Mucosa of descending colon (tissue), 3 donors: ENCODE measurements at regions not wholly inside any gene's neighbourhood (a gene's known extent, or its start where the extent isn't known, plus 50 kb on each side); places are given as distances from the start of the nearest gene placed in this dataset.

Source experiments
- ATAC-seq: fragments of 200-7000 bp; cut with Tn5 transposase; one replicate; pipeline ENCODE4 v1.9.1; 2020; ENCODE audit warnings: mild to moderate bottlenecking, moderate library complexity
- DNase-seq, 3 donors: peaks; one replicate each; pipeline ENCODE4 v3.0.0-alpha.2; 2020
- H3K36me3 ChIP-seq: fragments of 200-600 bp; one replicate; pipeline ENCODE4 v1.8.0; 2021; ENCODE audit warnings: low read depth, mild to moderate bottlenecking
- H3K4me1 ChIP-seq: fragments of 200-600 bp; one replicate; pipeline ENCODE4 v1.8.0; 2021; ENCODE audit warnings: low read depth, mild to moderate bottlenecking
- H3K4me3 ChIP-seq: fragments of 200-600 bp; one replicate; pipeline ENCODE4 v1.8.0; 2021; ENCODE audit warnings: mild to moderate bottlenecking
- H3K9me3 ChIP-seq: fragments of 200-600 bp; one replicate; pipeline ENCODE4 v1.8.0; 2021; ENCODE audit warnings: mild to moderate bottlenecking
- intact Hi-C, 2 donors: fragments of 100-400 bp; cut with DNase I in 1 of 2; cut with micrococcal nuclease in 1 of 2; formaldehyde crosslinking; loops; one replicate each; pipeline versions ENCODE4 v1.11.0 to v1.11.1; 2022; cut with DNase I, micrococcal nuclease
- TF ChIP-seq, protein P1 (sequence below): fragments of 200-600 bp; IDR thresholded peaks from one replicate; pipeline ENCODE4 v1.8.0; 2022; ENCODE audit warnings: antibody characterized with exemption, mild to moderate bottlenecking
- donor health status: DM: no; HTN: no; CAD: no; lungs with moderate emphysema.
- donor health status: DM: no; HTN: no; CAD: no.
- donor health status: DM: no; HTN: yes; CAD: no.

DNA sequence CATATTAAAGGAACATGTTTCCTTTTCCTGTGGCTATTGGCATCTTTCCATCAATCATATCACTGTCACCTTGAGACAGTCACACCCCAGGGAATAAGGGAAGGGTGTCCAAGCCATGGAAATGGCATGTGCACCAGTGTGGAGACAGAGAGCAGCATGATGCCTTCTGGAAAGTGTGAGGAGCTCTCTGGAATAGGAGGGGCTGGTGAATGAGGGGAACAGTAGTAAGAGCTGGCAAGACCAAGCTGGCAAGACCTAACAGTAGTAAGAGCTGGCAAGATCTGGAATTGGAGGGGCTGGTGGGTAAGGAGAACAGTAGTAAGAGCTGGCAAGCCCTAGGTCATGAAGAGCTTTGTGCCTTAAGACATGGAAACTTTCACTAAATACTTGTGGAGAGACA, 186.7 kb downstream of the C1orf94 start:
- no peak overlapping the region for H3K4me3 ChIP-seq
- no peak for ATAC-seq
- H3K4me1 ChIP-seq: no peaks in the 10 kb centered on the region
- no peak for DNase-seq
- no peaks in the 10 kb centered on the region for H3K36me3 ChIP-seq
- H3K9me3 ChIP-seq: no peaks in the 10 kb centered on the region
- TF ChIP-seq, protein P1, sequence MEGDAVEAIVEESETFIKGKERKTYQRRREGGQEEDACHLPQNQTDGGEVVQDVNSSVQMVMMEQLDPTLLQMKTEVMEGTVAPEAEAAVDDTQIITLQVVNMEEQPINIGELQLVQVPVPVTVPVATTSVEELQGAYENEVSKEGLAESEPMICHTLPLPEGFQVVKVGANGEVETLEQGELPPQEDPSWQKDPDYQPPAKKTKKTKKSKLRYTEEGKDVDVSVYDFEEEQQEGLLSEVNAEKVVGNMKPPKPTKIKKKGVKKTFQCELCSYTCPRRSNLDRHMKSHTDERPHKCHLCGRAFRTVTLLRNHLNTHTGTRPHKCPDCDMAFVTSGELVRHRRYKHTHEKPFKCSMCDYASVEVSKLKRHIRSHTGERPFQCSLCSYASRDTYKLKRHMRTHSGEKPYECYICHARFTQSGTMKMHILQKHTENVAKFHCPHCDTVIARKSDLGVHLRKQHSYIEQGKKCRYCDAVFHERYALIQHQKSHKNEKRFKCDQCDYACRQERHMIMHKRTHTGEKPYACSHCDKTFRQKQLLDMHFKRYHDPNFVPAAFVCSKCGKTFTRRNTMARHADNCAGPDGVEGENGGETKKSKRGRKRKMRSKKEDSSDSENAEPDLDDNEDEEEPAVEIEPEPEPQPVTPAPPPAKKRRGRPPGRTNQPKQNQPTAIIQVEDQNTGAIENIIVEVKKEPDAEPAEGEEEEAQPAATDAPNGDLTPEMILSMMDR: no peak
- intact Hi-C loops: no loop called here

DNA sequence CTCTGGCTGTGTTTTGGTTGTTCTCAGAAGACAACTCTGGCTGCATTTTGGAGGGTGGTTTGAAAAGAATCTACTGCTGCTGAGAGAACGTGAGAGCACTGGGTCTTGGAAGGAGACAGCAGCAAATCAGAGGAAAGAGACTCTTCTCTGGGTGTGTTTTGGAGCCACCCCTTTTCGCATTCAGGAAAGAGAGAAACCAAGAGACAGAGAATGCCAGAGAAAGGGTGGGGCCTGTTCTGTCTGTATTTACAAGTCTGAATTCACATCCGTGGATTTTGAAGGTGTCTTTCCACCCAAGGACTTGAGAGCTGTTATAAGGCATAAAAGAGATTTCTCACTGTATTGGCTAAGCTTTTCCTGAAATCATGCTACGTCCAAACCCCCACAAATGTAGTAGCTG, 187.2 kb downstream of the C1orf94 start:
- Histone ChIP-seq H3K36me3 (no peaks in the 10 kb centered on the region), H3K9me3 (no peaks in the 10 kb centered on the region), H3K4me1 (no peaks in the 10 kb centered on the region), H3K4me3 (no peak overlapping the region)
- no peak for DNase-seq
- no peak for ATAC-seq
- intact Hi-C loops: no loop called here
- TF ChIP-seq, protein P1: no peak

DNA sequence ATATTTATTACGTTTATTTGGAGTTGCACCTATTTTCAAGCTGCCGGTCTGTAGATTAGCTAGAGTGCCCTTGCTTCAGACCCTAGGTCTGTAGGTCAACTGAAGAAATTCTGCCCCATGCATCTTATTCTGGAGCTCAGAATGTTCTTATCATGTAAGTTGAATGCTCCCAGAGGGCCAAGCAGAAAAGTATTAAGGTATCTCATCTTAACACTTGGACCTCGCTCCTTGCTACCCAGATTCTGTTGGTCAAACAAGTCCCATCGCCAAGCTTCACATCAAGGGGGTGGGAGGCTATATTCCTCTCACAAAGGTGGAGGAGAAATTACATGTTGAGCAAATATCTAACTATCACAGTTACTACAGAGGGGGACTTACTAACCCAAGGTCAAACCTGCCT, 187.7 kb downstream of the C1orf94 start:
- H3K4me3 ChIP-seq: no peak overlapping the region
- no peaks in the 10 kb centered on the region for H3K9me3 ChIP-seq
- H3K36me3 ChIP-seq: no peaks in the 10 kb centered on the region
- H3K4me1 ChIP-seq: no peaks in the 10 kb centered on the region
- intact Hi-C loops: no loop called here
- ATAC-seq (no peak), DNase-seq (no peak)
- TF ChIP-seq, protein P1: no peak

DNA sequence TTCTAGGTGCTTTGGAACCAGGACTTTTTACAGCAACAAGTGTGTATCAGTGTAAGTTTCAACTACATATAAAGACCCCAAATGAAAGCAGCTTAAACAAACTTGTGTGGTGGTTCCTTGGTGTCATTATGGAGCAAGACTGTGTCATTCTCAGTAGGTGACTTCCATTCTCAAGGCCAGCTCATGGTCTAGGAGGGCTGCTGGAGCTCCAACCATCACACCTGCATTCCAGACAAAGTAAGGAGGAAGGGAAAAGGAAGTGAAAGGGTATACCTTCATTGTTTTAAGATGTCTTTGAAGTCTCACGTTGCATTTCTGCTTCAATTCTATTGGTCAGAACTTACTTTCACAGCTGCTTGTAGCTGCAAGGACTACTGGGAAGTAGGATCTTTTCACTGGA, 188.6 kb downstream of the C1orf94 start:
- Histone ChIP-seq H3K4me3 (no peak overlapping the region), H3K4me1 (no peaks in the 10 kb centered on the region), H3K36me3 (no peaks in the 10 kb centered on the region), H3K9me3 (no peaks in the 10 kb centered on the region)
- intact Hi-C loops: no loop called here
- TF ChIP-seq, protein P1: no peak
- ATAC-seq: no peak
- DNase-seq: no peak

DNA sequence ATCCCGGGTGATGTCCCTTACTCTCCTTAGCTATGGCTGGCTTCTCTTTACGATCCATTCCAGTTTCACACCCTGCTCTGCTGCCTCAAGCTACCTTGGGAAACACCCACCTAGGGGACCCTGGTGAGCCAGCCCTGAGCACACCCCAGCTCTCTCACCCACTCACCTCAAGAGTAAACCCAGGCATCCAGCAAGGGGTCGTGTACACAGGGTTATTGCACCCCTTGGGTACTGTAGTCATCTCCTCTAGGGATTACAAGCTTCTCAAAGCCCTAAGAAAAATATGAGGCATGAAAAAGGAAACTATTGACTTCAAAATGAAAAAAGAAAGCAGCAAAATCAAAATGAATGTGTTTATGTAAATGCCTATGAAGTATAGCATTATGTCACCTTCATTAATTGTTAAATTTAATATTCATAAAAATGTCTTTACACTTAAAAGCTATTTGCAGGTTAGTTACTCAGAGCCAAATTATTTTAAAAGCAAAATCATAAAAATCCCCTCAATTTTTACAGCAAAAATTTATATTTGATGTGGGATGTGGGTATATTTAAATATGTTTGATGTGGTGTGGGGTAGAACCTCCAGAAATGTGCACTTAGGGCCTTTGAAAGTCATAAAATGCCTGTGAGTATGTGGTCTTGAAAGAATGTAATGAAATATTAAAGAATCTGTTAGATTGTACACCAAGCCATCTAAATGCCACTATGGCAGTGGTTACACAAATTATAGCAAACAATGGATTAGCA, 190.3 kb downstream of the C1orf94 start:
- Histone ChIP-seq H3K36me3 (no peaks in the 10 kb centered on the region), H3K4me3 (no peak overlapping the region), H3K9me3 (no peaks in the 10 kb centered on the region), H3K4me1 (no peaks in the 10 kb centered on the region)
- no peak for DNase-seq
- intact Hi-C loops: no loop called here
- ATAC-seq: no peak
- TF ChIP-seq, protein P1: no peak

DNA sequence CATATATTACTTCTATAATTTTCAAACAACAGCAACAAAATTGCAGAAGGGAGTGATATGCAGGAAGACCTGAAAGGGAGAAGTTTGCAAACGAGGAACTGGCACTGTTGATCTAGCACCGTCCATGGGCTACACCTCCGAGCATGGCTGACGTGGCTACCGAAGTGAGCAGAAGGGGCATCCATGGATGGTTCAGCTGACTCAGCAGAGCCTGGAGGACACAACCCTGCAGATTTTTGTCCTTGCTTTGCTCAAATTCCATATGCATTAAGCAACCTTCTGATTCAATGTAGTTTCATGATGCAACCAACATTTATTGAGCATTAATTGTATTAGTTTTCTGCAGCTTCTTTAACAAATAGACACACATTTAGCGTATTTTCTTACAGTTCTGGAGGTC, 191.2 kb downstream of the C1orf94 start:
- no peak for DNase-seq
- Histone ChIP-seq H3K4me3 (no peak overlapping the region), H3K4me1 (no peaks in the 10 kb centered on the region), H3K36me3 (no peaks in the 10 kb centered on the region), H3K9me3 (no peaks in the 10 kb centered on the region)
- ATAC-seq: no peak
- TF ChIP-seq, protein P1: no peak
- intact Hi-C loops: no loop called here
